Omental fat pad (tissue), 3 donors: ENCODE measurements at regions not wholly inside any gene's neighbourhood (a gene's known extent, or its start where the extent isn't known, plus 50 kb on each side); places are given as distances from the start of the nearest gene placed in this dataset.
"Not testable (repeated sequence)": the region's sequence is repeated elsewhere in the genome, so short reads cannot be mapped to it uniquely, and the experiment has no call there.

ENCODE experiments used
- ATAC-seq: fragments of 150-250 bp; one replicate; pipeline ENCODE4 v1.9.1; 2016; ENCODE audit warnings: mild to moderate bottlenecking, moderate library complexity; ENCODE audit not compliant: low FRiP score
- DNase-seq: peaks from one replicate; pipeline ENCODE4 v3.0.0-alpha.2; 2019; ENCODE audit warnings: low spot score
- TF ChIP-seq, protein P1 (sequence below), 3 donors: fragments of 450-650 bp; IDR thresholded peaks; one replicate each; pipeline ENCODE4 v1.5.1; 2016 to 2017; ENCODE audit warnings: antibody characterized with exemption in 3 of 3, mild to moderate bottlenecking in 3 of 3, moderate library complexity in 2 of 3

DNA sequence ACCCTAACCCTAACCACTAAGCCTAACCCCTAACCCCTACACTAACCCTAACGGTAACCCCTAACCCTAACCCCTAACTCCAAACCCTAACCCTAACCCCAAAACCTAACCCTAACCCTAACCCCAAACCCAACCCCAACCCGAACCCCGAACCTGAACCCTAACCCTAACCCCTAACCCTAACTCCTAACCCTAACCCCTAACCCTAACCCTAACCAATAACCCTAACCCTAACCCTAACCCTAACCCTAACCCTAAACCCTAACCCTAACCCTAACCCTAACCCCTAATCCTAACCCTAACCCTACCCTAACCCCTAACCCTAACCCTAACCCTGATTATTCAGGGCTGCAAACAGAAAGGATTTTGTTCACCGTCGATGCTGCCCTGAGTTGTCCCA, 144.6 kb upstream of the DUSP22 start:
- DNase-seq, ATAC-seq: not testable (repeated sequence)

- not testable (repeated sequence) for DNase-seq, ATAC-seq
Observed at GRCh38 chr6:148051-148984, 144.0 kb upstream of the DUSP22 start.

- ATAC-seq, result not testable (repeated sequence)
Observed at GRCh38 chr6:150147-150546, 142.1 kb upstream of the DUSP22 start.

GRCh38 chr6:152436-152835, 139.9 kb upstream of the DUSP22 start:
- not testable (repeated sequence) for ATAC-seq, DNase-seq

More at GRCh38 chr6:150147-150546, 142.1 kb upstream of the DUSP22 start:
- not testable (repeated sequence) for DNase-seq

- DNase-seq, ATAC-seq: not testable (repeated sequence)
Observed at GRCh38 chr6:153026-153425, 139.3 kb upstream of the DUSP22 start.

- not testable (repeated sequence) for ATAC-seq, DNase-seq
Observed at GRCh38 chr6:153867-154266, 138.4 kb upstream of the DUSP22 start.

DNA sequence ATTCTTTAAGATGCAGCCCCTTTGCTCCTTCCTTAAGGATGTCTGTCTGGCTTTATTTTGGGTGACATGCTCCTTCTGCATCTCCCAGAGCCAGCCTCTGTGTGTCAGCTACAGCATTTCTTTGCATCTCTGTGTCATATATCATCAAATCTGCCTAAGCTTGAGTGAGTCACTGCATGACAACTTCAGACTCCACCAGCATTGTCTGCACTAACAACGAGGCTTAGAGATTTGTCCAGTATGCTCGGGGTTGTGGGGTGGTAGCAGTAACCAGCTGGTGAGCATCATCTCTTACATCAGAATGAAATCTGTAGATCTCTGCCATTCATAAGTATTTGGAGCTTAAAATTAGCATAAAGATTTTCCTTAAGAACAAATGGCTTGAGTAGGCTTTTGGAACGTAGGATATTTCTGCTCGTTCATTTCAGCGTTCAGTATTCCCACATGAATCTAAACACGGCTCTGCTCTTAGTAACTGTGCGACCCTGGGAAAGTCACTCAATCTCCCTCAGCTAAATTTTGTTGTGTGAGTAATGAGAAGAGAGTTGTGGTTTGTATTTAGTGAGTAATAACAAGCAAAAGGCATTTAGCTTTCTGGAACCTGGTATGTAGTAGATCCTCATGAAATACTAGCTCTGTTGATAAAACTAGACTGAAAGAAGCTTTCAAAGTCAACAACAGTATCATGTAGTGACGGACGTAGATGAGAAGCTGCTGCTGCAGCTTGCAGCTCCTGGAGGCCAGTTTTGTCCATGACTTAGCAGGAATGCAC, 137.8 kb upstream of the DUSP22 start:
- DNase-seq, ATAC-seq: not testable (repeated sequence)

GRCh38 chr6:156010-156409, 136.3 kb upstream of the DUSP22 start:
- ATAC-seq, result no peak
- no peak for DNase-seq

GRCh38 chr6:156441-157140, 135.7 kb upstream of the DUSP22 start:
- not testable (repeated sequence) for DNase-seq, ATAC-seq

More at GRCh38 chr6:156010-156409, 136.3 kb upstream of the DUSP22 start:
- TF ChIP-seq, protein P1, sequence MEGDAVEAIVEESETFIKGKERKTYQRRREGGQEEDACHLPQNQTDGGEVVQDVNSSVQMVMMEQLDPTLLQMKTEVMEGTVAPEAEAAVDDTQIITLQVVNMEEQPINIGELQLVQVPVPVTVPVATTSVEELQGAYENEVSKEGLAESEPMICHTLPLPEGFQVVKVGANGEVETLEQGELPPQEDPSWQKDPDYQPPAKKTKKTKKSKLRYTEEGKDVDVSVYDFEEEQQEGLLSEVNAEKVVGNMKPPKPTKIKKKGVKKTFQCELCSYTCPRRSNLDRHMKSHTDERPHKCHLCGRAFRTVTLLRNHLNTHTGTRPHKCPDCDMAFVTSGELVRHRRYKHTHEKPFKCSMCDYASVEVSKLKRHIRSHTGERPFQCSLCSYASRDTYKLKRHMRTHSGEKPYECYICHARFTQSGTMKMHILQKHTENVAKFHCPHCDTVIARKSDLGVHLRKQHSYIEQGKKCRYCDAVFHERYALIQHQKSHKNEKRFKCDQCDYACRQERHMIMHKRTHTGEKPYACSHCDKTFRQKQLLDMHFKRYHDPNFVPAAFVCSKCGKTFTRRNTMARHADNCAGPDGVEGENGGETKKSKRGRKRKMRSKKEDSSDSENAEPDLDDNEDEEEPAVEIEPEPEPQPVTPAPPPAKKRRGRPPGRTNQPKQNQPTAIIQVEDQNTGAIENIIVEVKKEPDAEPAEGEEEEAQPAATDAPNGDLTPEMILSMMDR (IDR thresholded peaks at IDR 0.05), result no peak

GRCh38 chr6:157176-157575, 135.1 kb upstream of the DUSP22 start:
- not testable (repeated sequence) for ATAC-seq, DNase-seq

- ATAC-seq, DNase-seq: not testable (repeated sequence)
Observed at GRCh38 chr6:161657-162056, 130.6 kb upstream of the DUSP22 start.

- TF ChIP-seq, protein P1 (IDR thresholded peaks at IDR 0.05), result no peak
- no peak for ATAC-seq
- no peak for DNase-seq
Observed at GRCh38 chr6:164720-165119, 127.6 kb upstream of the DUSP22 start.
